ENCODE measurements at regions not wholly inside any gene's neighbourhood (a gene's known extent, or its start where the extent isn't known, plus 50 kb on each side); places are given as distances from the start of the nearest gene placed in this dataset.

GRCh38 chr13:89660752-89661151 lies 1686.7 kb upstream of the MIR17HG start:
- no peak for DNase-seq

- DNase-seq, result no peak
Observed at GRCh38 chr13:89673789-89674311, 1673.6 kb upstream of the MIR17HG start.

- DNase-seq, result no peak
Observed at GRCh38 chr13:89678466-89679121, 1668.9 kb upstream of the MIR17HG start.

- DNase-seq, result no peak
Observed at GRCh38 chr13:89684896-89685295, 1662.6 kb upstream of the MIR17HG start.

- DNase-seq, result no peak
Observed at GRCh38 chr13:89686171-89686570, 1661.3 kb upstream of the MIR17HG start.

- DNase-seq, result no peak
Observed at GRCh38 chr13:89687066-89687465, 1660.4 kb upstream of the MIR17HG start.

- DNase-seq, result no peak
Observed at GRCh38 chr13:89688918-89689317, 1658.6 kb upstream of the MIR17HG start.

GRCh38 chr13:89694451-89694850 lies 1653.0 kb upstream of the MIR17HG start:
- DNase-seq, result no peak

- DNase-seq, result no peak
Observed at GRCh38 chr13:89695343-89696257, 1651.9 kb upstream of the MIR17HG start.

- no peak for DNase-seq
Observed at GRCh38 chr13:89701913-89702312, 1645.6 kb upstream of the MIR17HG start.

GRCh38 chr13:89704040-89704439 lies 1643.4 kb upstream of the MIR17HG start:
- DNase-seq, result no peak

- no peak for DNase-seq
Observed at GRCh38 chr13:89708013-89708412, 1639.5 kb upstream of the MIR17HG start.

- no peak for DNase-seq
Observed at GRCh38 chr13:89721216-89721615, 1626.3 kb upstream of the MIR17HG start.

- DNase-seq, result no peak
Observed at GRCh38 chr13:89726690-89727435, 1620.6 kb upstream of the MIR17HG start.

GRCh38 chr13:89733829-89734228 lies 1613.7 kb upstream of the MIR17HG start:
- DNase-seq, result no peak

- DNase-seq, result no peak
Observed at GRCh38 chr13:89737051-89737450, 1610.4 kb upstream of the MIR17HG start.

GRCh38 chr13:89738072-89738471 lies 1609.4 kb upstream of the MIR17HG start:
- DNase-seq, result no peak

- no peak for DNase-seq
Observed at GRCh38 chr13:89740994-89741685, 1606.3 kb upstream of the MIR17HG start.

- no peak for DNase-seq
Observed at GRCh38 chr13:89746554-89746953, 1600.9 kb upstream of the MIR17HG start.

- no peak for DNase-seq
Observed at GRCh38 chr13:89748716-89749115, 1598.8 kb upstream of the MIR17HG start.

GRCh38 chr13:89749888-89750287 lies 1597.6 kb upstream of the MIR17HG start:
- DNase-seq, result no peak

- DNase-seq, result no peak
Observed at GRCh38 chr13:89750371-89750770, 1597.1 kb upstream of the MIR17HG start.

Data from DMS79 treated with DMSO at 0.1 percent for 48 hours (cell line).